ENCODE measurements at regions not wholly inside any gene's neighbourhood (a gene's known extent, or its start where the extent isn't known, plus 50 kb on each side); places are given as distances from the start of the nearest gene placed in this dataset. TPM values are rescaled to one million over a fixed set of nuclear protein-coding genes. Genes with fewer than 3 reads are reported as not detected.

Small RNA genes lying in the stretch of these regions (small RNA-seq; reads per million reads assigned to genes)
- gene AC119618.1 (ENCODE audit: low replicate concordance) (not detected), gene RNA5SP499 (ENCODE audit: low replicate concordance) (not detected)

All from GM23338 (cell line).